Loucy (cell line): ENCODE measurements at regions not wholly inside any gene's neighbourhood (a gene's known extent, or its start where the extent isn't known, plus 50 kb on each side); places are given as distances from the start of the nearest gene placed in this dataset.

Experiments used
- EZH2phosphoT487 ChIP-seq: fragments of 200-600 bp; IDR thresholded peaks from 2 replicates; pipeline ENCODE4 v1.6.1; 2018; ENCODE audit warnings: antibody characterized with exemption, mild to moderate bottlenecking, moderate library complexity, borderline replicate concordance
- TF ChIP-seq, protein P1 (sequence below): fragments of 200-600 bp; sonication (generic); conservative IDR thresholded peaks from 2 replicates; pipeline ENCODE4 v1.5.1; 2014; ENCODE audit warnings: mild to moderate bottlenecking, antibody characterized with exemption, low read length

DNA sequence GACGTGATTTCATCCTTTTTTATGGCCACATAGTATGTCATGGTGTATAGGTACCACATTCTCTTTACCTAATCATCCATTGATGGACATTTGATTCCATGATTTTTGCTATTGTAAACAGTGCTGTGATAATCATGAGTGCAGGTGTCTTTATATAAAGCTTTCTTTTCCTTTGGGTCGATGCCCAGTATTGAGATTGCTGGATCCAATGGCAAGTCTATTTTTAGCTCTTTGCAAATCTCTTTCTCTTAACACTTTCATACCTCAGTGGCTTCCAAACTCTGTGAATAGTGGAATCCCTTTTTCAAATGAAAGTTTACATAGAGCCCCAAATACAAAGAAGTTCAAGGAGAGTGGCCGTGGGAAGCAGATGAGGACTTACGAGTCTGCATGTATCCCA, 105.8 kb upstream of the SPTLC3 start:
- TF ChIP-seq, protein P1, sequence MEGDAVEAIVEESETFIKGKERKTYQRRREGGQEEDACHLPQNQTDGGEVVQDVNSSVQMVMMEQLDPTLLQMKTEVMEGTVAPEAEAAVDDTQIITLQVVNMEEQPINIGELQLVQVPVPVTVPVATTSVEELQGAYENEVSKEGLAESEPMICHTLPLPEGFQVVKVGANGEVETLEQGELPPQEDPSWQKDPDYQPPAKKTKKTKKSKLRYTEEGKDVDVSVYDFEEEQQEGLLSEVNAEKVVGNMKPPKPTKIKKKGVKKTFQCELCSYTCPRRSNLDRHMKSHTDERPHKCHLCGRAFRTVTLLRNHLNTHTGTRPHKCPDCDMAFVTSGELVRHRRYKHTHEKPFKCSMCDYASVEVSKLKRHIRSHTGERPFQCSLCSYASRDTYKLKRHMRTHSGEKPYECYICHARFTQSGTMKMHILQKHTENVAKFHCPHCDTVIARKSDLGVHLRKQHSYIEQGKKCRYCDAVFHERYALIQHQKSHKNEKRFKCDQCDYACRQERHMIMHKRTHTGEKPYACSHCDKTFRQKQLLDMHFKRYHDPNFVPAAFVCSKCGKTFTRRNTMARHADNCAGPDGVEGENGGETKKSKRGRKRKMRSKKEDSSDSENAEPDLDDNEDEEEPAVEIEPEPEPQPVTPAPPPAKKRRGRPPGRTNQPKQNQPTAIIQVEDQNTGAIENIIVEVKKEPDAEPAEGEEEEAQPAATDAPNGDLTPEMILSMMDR = no peak
- TF ChIP-seq EZH2phosphoT487 = no peak
